SK-N-SH (cell line): ENCODE measurements at regions not wholly inside any gene's neighbourhood (a gene's known extent, or its start where the extent isn't known, plus 50 kb on each side); places are given as distances from the start of the nearest gene placed in this dataset.

Experiments used
- EP300 ChIP-seq, 2 experiments: IDR thresholded peaks; 2 replicates each; pipeline versions ENCODE4 v1.4.0 to v1.6.1; 2012; ENCODE audit warnings: borderline replicate concordance in 1 of 2, low read depth in 1 of 2, low read length in 1 of 2
- FOXM1 ChIP-seq: IDR thresholded peaks from 2 replicates; pipeline ENCODE4 v1.4.0; 2012; ENCODE audit warnings: low read depth, mild to moderate bottlenecking
- GABPA ChIP-seq: IDR thresholded peaks from 2 replicates; pipeline ENCODE4 v1.4.0; 2012; ENCODE audit warnings: low read depth, mild to moderate bottlenecking
- POLR2AphosphoS5 ChIP-seq: IDR thresholded peaks from 2 replicates; pipeline ENCODE4 v1.6.1; 2012; ENCODE audit warnings: low read depth, low read length
- RXRA ChIP-seq: IDR thresholded peaks from 2 replicates; pipeline ENCODE4 v1.4.0; 2012; ENCODE audit warnings: low read depth, mild to moderate bottlenecking, borderline replicate concordance
- TF ChIP-seq, protein P1 (sequence below): IDR thresholded peaks from 2 replicates; pipeline ENCODE4 v1.6.1; 2012; ENCODE audit warnings: mild to moderate bottlenecking, low read depth, low read length, moderate library complexity
- TF ChIP-seq, protein P2 (sequence below): fragments of 200-600 bp; sonication (generic); IDR thresholded peaks from 2 replicates; pipeline ENCODE4 v1.6.1; 2017; ENCODE audit warnings: antibody characterized with exemption, mild to moderate bottlenecking, moderate library complexity
- TF ChIP-seq, protein P3 (sequence below): IDR thresholded peaks from 2 replicates; pipeline ENCODE4 v1.4.0; 2012; ENCODE audit warnings: low read depth, borderline replicate concordance

DNA sequence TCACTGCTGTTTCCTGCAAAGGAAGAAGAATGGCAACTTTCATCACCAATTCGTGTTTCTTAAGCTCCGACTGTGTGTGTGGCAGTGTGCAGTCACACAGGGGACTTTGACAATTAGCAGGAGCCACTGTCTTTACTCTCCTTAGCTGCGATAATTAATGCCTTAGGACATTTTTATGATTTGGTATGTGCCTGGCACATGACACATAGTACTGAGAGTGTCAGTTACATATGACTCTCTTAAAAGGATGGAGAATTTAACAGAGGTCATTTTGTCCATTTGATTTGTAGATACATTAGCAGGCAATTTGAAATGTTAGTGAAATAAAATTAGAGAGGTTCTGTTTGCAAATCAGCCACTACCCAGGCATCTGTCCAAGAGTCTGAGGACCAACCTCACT, 128.9 kb upstream of the VEPH1 start:
- TF ChIP-seq, protein P1, sequence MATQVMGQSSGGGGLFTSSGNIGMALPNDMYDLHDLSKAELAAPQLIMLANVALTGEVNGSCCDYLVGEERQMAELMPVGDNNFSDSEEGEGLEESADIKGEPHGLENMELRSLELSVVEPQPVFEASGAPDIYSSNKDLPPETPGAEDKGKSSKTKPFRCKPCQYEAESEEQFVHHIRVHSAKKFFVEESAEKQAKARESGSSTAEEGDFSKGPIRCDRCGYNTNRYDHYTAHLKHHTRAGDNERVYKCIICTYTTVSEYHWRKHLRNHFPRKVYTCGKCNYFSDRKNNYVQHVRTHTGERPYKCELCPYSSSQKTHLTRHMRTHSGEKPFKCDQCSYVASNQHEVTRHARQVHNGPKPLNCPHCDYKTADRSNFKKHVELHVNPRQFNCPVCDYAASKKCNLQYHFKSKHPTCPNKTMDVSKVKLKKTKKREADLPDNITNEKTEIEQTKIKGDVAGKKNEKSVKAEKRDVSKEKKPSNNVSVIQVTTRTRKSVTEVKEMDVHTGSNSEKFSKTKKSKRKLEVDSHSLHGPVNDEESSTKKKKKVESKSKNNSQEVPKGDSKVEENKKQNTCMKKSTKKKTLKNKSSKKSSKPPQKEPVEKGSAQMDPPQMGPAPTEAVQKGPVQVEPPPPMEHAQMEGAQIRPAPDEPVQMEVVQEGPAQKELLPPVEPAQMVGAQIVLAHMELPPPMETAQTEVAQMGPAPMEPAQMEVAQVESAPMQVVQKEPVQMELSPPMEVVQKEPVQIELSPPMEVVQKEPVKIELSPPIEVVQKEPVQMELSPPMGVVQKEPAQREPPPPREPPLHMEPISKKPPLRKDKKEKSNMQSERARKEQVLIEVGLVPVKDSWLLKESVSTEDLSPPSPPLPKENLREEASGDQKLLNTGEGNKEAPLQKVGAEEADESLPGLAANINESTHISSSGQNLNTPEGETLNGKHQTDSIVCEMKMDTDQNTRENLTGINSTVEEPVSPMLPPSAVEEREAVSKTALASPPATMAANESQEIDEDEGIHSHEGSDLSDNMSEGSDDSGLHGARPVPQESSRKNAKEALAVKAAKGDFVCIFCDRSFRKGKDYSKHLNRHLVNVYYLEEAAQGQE = no peak
- TF ChIP-seq, protein P2, sequence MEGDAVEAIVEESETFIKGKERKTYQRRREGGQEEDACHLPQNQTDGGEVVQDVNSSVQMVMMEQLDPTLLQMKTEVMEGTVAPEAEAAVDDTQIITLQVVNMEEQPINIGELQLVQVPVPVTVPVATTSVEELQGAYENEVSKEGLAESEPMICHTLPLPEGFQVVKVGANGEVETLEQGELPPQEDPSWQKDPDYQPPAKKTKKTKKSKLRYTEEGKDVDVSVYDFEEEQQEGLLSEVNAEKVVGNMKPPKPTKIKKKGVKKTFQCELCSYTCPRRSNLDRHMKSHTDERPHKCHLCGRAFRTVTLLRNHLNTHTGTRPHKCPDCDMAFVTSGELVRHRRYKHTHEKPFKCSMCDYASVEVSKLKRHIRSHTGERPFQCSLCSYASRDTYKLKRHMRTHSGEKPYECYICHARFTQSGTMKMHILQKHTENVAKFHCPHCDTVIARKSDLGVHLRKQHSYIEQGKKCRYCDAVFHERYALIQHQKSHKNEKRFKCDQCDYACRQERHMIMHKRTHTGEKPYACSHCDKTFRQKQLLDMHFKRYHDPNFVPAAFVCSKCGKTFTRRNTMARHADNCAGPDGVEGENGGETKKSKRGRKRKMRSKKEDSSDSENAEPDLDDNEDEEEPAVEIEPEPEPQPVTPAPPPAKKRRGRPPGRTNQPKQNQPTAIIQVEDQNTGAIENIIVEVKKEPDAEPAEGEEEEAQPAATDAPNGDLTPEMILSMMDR = no peak
- no peak for TF ChIP-seq GABPA
- TF ChIP-seq FOXM1 = no peak
- peak in 1 of 2 experiments; percentile 69; a peak in 1 of 4 replicates for TF ChIP-seq EP300 (IDR thresholded peaks at IDR 0.05; ENCODE audit: borderline replicate concordance in 1 of 2, low read depth in 1 of 2, low read length in 1 of 2)
- TF ChIP-seq, protein P3, sequence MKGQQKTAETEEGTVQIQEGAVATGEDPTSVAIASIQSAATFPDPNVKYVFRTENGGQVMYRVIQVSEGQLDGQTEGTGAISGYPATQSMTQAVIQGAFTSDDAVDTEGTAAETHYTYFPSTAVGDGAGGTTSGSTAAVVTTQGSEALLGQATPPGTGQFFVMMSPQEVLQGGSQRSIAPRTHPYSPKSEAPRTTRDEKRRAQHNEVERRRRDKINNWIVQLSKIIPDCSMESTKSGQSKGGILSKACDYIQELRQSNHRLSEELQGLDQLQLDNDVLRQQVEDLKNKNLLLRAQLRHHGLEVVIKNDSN = no peak
- no peak for TF ChIP-seq POLR2AphosphoS5
- no peak for TF ChIP-seq RXRA
